NT2/D1 (cell line): ENCODE measurements at regions not wholly inside any gene's neighbourhood (a gene's known extent, or its start where the extent isn't known, plus 50 kb on each side); places are given as distances from the start of the nearest gene placed in this dataset.

ENCODE experiments used
- SUZ12 ChIP-seq: IDR thresholded peaks from 2 replicates; pipeline ENCODE4 v1.6.1; 2011; ENCODE audit not compliant: insufficient read length, insufficient read depth; ENCODE audit errors: extremely low read depth
- YY1 ChIP-seq: IDR thresholded peaks from 2 replicates; pipeline ENCODE4 v1.6.1; 2011; ENCODE audit not compliant: insufficient read length, insufficient read depth
- ZNF274 ChIP-seq: IDR thresholded peaks from 2 replicates; pipeline ENCODE4 v1.6.1; 2011; ENCODE audit warnings: mild to moderate bottlenecking, low read depth, low read length

DNA sequence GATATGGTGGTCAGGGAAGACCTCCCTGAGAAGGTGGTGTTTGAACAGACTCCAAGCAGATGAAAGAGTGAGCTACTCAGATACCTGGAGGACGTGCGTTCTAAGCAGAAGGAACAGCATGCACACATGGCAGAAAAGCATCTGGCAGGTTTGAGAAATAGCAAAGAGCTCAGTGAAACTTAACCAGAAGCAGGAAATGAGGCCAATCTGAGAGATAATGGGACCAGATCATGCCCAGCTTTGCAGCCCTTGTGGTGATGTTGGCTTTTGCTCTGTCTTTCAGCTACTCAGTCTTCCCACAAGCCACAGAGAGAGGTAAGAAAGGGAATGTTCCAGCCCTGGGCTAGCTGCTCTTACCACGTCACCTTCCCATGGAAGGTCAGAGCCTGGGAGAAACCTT is 176.3 kb upstream of the GSC start:
- TF ChIP-seq SUZ12 (no peak), ZNF274 (no peak), YY1 (no peak)
